Omental fat pad (tissue), 3 donors: ENCODE measurements at regions not wholly inside any gene's neighbourhood (a gene's known extent, or its start where the extent isn't known, plus 50 kb on each side); places are given as distances from the start of the nearest gene placed in this dataset.
A peak's percentile ranks its signal among the peaks of the same experiment; 100 is the strongest.

Experiments used
- ATAC-seq: fragments of 150-250 bp; one replicate; pipeline ENCODE4 v1.9.1; 2016; ENCODE audit warnings: mild to moderate bottlenecking, moderate library complexity; ENCODE audit not compliant: low FRiP score
- DNase-seq: peaks from one replicate; pipeline ENCODE4 v3.0.0-alpha.2; 2019; ENCODE audit warnings: low spot score
- TF ChIP-seq, protein P1 (sequence below), 3 donors: fragments of 450-650 bp; IDR thresholded peaks; one replicate each; pipeline ENCODE4 v1.5.1; 2016 to 2017; ENCODE audit warnings: antibody characterized with exemption in 3 of 3, mild to moderate bottlenecking in 3 of 3, moderate library complexity in 2 of 3

DNA sequence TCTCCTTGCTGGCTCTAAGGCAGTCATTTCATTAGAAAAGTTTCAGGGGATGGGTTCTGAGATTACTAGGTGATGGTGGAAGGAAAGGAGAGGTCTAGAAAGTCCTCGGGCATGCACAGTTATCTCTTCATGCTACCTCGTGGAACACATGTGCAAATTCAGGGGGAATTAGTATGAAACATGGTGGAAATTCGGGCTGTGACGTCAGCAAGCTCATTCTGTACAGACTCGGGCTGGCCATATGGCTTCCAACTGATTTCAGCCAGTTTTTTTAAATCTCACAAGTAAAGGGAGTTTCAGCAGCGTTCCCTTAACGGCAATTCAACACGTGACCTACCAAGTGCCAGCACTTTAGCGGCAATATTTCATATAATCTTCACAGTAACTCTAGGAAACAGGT is 251.1 kb downstream of the TBL1XR1 start:
- no peak for ATAC-seq
- TF ChIP-seq, protein P1, sequence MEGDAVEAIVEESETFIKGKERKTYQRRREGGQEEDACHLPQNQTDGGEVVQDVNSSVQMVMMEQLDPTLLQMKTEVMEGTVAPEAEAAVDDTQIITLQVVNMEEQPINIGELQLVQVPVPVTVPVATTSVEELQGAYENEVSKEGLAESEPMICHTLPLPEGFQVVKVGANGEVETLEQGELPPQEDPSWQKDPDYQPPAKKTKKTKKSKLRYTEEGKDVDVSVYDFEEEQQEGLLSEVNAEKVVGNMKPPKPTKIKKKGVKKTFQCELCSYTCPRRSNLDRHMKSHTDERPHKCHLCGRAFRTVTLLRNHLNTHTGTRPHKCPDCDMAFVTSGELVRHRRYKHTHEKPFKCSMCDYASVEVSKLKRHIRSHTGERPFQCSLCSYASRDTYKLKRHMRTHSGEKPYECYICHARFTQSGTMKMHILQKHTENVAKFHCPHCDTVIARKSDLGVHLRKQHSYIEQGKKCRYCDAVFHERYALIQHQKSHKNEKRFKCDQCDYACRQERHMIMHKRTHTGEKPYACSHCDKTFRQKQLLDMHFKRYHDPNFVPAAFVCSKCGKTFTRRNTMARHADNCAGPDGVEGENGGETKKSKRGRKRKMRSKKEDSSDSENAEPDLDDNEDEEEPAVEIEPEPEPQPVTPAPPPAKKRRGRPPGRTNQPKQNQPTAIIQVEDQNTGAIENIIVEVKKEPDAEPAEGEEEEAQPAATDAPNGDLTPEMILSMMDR (IDR thresholded peaks at IDR 0.05) = no peak

DNA sequence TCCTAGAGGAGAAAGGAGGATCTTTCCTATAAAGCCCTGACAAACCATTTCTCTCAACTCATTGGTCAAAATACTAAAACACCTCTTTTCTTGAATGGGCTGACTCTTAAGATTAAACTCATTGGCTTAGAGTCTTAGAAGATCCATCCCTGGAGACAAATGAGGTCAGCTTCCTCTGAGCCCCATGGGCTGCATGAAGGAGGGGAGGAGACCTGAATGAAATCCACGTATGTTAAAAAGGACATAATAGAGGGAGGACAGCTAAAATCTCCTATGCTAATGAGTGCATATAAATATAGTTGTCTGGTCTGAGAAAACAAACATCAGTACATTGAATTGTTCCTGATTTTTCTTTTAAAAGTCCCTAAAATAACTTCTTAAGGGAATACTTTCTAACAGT is 255.0 kb downstream of the TBL1XR1 start:
- DNase-seq (no peak), ATAC-seq (no peak)
- TF ChIP-seq, protein P1 (IDR thresholded peaks at IDR 0.05) = no peak

More for the DNA sequence above, 251.1 kb downstream of the TBL1XR1 start:
- DNase-seq = no peak

DNA sequence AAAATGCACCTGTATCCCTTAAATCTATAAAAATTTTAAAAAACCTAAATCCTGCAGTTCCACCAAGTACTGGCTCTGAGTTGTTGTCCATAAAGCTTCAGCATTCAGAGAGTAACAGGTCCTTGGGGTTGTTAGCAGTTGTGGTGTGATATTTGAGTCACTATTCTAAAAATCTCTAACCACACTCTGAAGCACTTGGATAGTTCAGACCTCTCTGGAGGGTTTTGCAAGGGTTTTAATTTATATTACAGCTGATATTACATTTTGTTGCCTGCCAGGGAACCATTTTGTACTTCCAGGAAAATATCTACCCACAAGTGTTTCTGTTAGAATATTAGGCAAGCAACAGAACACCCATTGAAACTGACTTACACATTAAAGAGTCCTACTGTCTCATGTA is 255.6 kb downstream of the TBL1XR1 start:
- TF ChIP-seq, protein P1 (IDR thresholded peaks at IDR 0.05) = no peak
- no peak for ATAC-seq
- no peak for DNase-seq

DNA sequence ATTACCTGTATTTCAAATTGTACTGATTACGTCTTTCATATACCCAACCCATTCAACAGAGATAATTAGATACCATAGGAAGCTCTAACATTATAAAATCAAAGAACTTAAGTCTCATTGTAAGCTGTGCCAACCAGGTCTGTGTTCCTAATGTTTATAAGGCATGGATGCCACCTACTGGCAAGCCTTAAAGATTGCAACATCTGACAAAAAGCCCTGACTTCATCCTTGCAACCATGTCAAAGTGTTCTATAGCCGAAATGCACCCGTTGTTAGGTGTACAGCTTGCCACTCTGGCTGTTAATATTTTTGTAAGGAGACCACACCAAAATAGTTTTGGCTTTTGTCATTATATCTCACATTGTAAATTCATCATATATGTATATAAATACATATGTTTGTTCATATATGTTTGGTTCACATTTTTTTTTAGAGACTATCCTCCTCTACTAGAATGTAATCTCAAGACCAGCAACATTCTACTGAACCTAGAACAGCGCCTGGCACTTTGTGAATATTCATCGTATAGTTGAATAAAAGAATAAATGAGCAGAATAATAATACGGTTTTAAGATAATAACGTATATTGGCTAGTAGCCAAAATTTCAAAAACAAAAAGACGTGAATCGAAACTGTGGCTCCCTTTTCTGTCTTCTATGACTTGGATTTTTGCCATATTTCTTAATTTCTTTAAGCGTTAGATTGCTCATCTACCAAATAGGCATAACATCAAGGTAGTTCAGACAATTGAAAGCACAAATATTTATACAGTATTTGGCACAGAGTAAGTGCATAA is 258.1 kb downstream of the TBL1XR1 start:
- TF ChIP-seq, protein P1 (IDR thresholded peaks at IDR 0.05) = no peak
- ATAC-seq (peak; percentile 59), DNase-seq (no peak)

DNA sequence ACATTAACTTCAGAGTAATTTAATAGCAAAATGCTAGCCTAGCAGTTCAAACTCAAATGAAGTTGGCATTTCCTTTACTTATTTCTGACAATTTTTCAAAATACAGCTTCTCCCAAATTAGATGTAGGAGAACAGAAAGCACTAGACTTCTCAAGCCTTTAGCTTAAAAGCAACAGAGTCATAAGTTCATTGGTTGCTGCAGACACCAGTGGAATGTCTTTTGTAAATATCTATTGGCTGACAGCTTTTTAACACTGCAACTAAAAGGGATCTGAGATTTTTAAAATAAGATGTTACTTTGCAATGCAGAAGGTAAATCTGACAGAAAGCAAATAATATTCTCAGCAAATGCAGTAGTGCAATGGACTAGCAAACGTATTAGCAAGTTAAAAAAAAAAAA is 259.3 kb downstream of the TBL1XR1 start:
- TF ChIP-seq, protein P1 (IDR thresholded peaks at IDR 0.05) = no peak
- DNase-seq = no peak
- no peak for ATAC-seq

DNA sequence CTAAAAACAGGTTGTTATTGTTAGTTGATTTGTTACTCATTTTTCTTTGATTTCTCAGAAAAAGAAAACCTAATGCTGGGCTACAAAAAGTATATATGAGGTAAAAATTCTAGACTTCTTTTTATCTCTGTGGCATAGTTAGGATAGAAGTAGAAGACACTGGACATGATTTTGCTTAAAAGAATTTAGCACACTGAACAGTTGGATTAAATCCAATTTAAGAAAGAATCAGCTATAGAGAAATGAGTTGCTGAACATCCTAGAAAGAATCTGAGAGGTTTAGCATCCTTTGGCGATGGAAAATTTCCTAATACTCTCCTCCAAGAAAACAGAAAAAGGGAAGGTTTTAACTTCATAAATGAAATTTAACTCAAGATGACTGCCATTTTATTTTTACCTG is 259.7 kb downstream of the TBL1XR1 start:
- TF ChIP-seq, protein P1 (IDR thresholded peaks at IDR 0.05) = no peak
- DNase-seq (no peak), ATAC-seq (no peak)
